SH-SY5Y (cell line): ENCODE measurements at regions not wholly inside any gene's neighbourhood (a gene's known extent, or its start where the extent isn't known, plus 50 kb on each side); places are given as distances from the start of the nearest gene placed in this dataset.

Experiments
- GATA2 ChIP-seq: IDR thresholded peaks from 2 replicates; pipeline ENCODE4 v1.6.1; 2011; ENCODE audit warnings: mild to moderate bottlenecking, low read depth, low read length
- GATA3 ChIP-seq: IDR thresholded peaks from 2 replicates; pipeline ENCODE4 v1.6.1; 2011; ENCODE audit warnings: low read depth, mild to moderate bottlenecking, low read length, moderate library complexity

DNA sequence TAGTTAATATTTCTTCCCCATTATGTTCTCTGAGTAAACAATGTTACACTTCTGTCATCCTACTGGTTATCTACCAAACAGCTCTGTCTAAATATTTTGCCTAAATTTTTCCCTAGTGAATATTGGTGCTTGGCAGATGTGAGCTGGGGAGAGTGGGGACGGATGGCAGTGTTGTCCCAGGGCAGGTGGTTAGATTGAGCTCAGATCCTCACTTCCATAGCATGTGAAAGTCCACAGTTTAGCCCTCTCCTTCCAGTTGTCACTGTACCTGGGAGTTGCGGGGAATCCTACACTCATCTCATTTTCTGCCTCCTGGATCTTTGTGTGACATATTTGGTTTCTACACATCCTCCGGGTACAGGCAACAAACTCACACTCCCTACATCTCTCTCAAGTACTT, 484.9 kb downstream of the EPM2A start:
- TF ChIP-seq GATA2: no peak
- no peak for TF ChIP-seq GATA3
